WERI-Rb-1 (cell line): ENCODE measurements at regions not wholly inside any gene's neighbourhood (a gene's known extent, or its start where the extent isn't known, plus 50 kb on each side); places are given as distances from the start of the nearest gene placed in this dataset.

Source experiments
- DNase-seq: peaks from one replicate; pipeline ENCODE4 v3.0.0-alpha.2; 2020
- H3K27ac ChIP-seq: fragments of 250-450 bp; sonication (Bioruptor Pico); 2 replicates; pipeline ENCODE4 v1.5.1; 2020; ENCODE audit warnings: mild to moderate bottlenecking, moderate library complexity
- H3K27me3 ChIP-seq: fragments of 250-450 bp; sonication (Bioruptor Pico); 2 replicates; pipeline ENCODE4 v1.5.1; 2021; ENCODE audit warnings: mild to moderate bottlenecking, low read depth, moderate library complexity; ENCODE audit not compliant: insufficient read depth, severe bottlenecking
- H3K36me3 ChIP-seq: fragments of 250-450 bp; sonication (Bioruptor Pico); 2 replicates; pipeline ENCODE4 v1.5.1; 2020; ENCODE audit warnings: mild to moderate bottlenecking, moderate library complexity
- H3K4me3 ChIP-seq: 2 replicates; pipeline ENCODE4 v1.5.1; 2011; ENCODE audit warnings: low read depth, mild to moderate bottlenecking, control low read depth, low read length
- H3K9me3 ChIP-seq: fragments of 250-450 bp; sonication (Bioruptor Pico); 2 replicates; pipeline ENCODE4 v1.5.1; 2021; ENCODE audit warnings: mild to moderate bottlenecking, moderate library complexity; ENCODE audit not compliant: severe bottlenecking
- CTCF ChIP-seq: IDR thresholded peaks from 2 replicates; pipeline ENCODE4 v1.5.1; 2011; ENCODE audit warnings: low read depth, mild to moderate bottlenecking, control low read depth, inconsistent platforms, low read length

- no peaks in the 10 kb centered on the region for H3K36me3 ChIP-seq
- H3K9me3 ChIP-seq = no peaks in the 10 kb centered on the region
- H3K4me3 ChIP-seq = no peak overlapping the region
- DNase-seq = no peak
- no peak for TF ChIP-seq CTCF
- no peak overlapping the region for H3K27ac ChIP-seq
- no peaks in the 10 kb centered on the region for H3K27me3 ChIP-seq
Observed at GRCh38 chr9:23594421-23594820, 231.6 kb downstream of the ELAVL2 start.

GRCh38 chr9:23596913-23597634 is 229.0 kb downstream of the ELAVL2 start:
- Histone ChIP-seq H3K4me3 (no peak overlapping the region), H3K36me3 (no peaks in the 10 kb centered on the region), H3K27ac (no peak overlapping the region), H3K27me3 (no peaks in the 10 kb centered on the region), H3K9me3 (no peaks in the 10 kb centered on the region)
- no peak for DNase-seq
- TF ChIP-seq CTCF = no peak

- DNase-seq = no peak
- TF ChIP-seq CTCF = no peak
- Histone ChIP-seq H3K4me3 (no peak overlapping the region), H3K36me3 (no peaks in the 10 kb centered on the region), H3K27me3 (no peaks in the 10 kb centered on the region), H3K9me3 (no peaks in the 10 kb centered on the region), H3K27ac (no peak overlapping the region)
Observed at GRCh38 chr9:23598994-23599393, 227.0 kb downstream of the ELAVL2 start.

- no peaks in the 10 kb centered on the region for H3K36me3 ChIP-seq
- no peaks in the 10 kb centered on the region for H3K9me3 ChIP-seq
- TF ChIP-seq CTCF = no peak
- H3K4me3 ChIP-seq = no peak overlapping the region
- no peak for DNase-seq
- H3K27ac ChIP-seq = no peak overlapping the region
- no peaks in the 10 kb centered on the region for H3K27me3 ChIP-seq
Observed at GRCh38 chr9:23603311-23603710, 222.7 kb downstream of the ELAVL2 start.

GRCh38 chr9:23606107-23606506 is 219.9 kb downstream of the ELAVL2 start:
- no peaks in the 10 kb centered on the region for H3K36me3 ChIP-seq
- TF ChIP-seq CTCF = no peak
- no peaks in the 10 kb centered on the region for H3K9me3 ChIP-seq
- no peak for DNase-seq
- H3K27me3 ChIP-seq = no peaks in the 10 kb centered on the region
- H3K4me3 ChIP-seq = no peak overlapping the region
- no peak overlapping the region for H3K27ac ChIP-seq

GRCh38 chr9:23608456-23608855 is 217.6 kb downstream of the ELAVL2 start:
- DNase-seq = no peak
- Histone ChIP-seq H3K36me3 (no peaks in the 10 kb centered on the region), H3K27me3 (no peaks in the 10 kb centered on the region), H3K9me3 (no peaks in the 10 kb centered on the region), H3K4me3 (no peak overlapping the region), H3K27ac (no peak overlapping the region)
- TF ChIP-seq CTCF = no peak
